H9 (cell line): ENCODE measurements at regions not wholly inside any gene's neighbourhood (a gene's known extent, or its start where the extent isn't known, plus 50 kb on each side); places are given as distances from the start of the nearest gene placed in this dataset.

Experiments
- DNase-seq: peaks from one replicate; pipeline ENCODE4 v3.0.0-alpha.2; 2017
- H2AFZ ChIP-seq: one replicate; pipeline ENCODE4 v1.6.1; 2013; ENCODE audit warnings: mild to moderate bottlenecking, low read length, control low read depth, moderate library complexity
- H2AK5ac ChIP-seq: 2 replicates; pipeline ENCODE4 v1.6.1; 2013; ENCODE audit warnings: low read length, control low read depth, mixed read lengths; ENCODE audit not compliant: insufficient read length
- H2BK120ac ChIP-seq: one replicate; pipeline ENCODE4 v1.6.1; 2013; ENCODE audit warnings: low read depth, mild to moderate bottlenecking, low read length, control low read depth, inconsistent platforms; ENCODE audit not compliant: poor library complexity, severe bottlenecking
- H2BK12ac ChIP-seq: 2 replicates; pipeline ENCODE4 v1.6.1; 2013; ENCODE audit warnings: low read length, control low read depth, mixed read lengths, low read depth; ENCODE audit not compliant: insufficient read length
- H2BK15ac ChIP-seq: 2 replicates; pipeline ENCODE4 v1.6.1; 2013; ENCODE audit warnings: low read depth, low read length, control low read depth
- H2BK20ac ChIP-seq: one replicate; pipeline ENCODE4 v1.6.1; 2013; ENCODE audit warnings: low read depth, mild to moderate bottlenecking, low read length, control low read depth, inconsistent platforms; ENCODE audit not compliant: poor library complexity, severe bottlenecking
- H2BK5ac ChIP-seq: 2 replicates; pipeline ENCODE4 v1.6.1; 2013; ENCODE audit warnings: low read length, control low read depth, mixed read lengths; ENCODE audit not compliant: insufficient read length
- H3K14ac ChIP-seq: 2 replicates; pipeline ENCODE4 v1.6.1; 2013; ENCODE audit warnings: low read length, control low read depth; ENCODE audit not compliant: insufficient read depth
- H3K18ac ChIP-seq: 2 replicates; pipeline ENCODE4 v1.6.1; 2013; ENCODE audit warnings: low read depth, mild to moderate bottlenecking, mixed read lengths, low read length, control low read depth; ENCODE audit not compliant: insufficient read length
- H3K23ac ChIP-seq: 2 replicates; pipeline ENCODE4 v1.6.1; 2013; ENCODE audit warnings: low read length, control low read depth, mixed read lengths, low read depth; ENCODE audit not compliant: insufficient read length
- H3K23me2 ChIP-seq: 2 replicates; pipeline ENCODE4 v1.6.1; 2013; ENCODE audit warnings: low read depth, mild to moderate bottlenecking, mixed read lengths, low read length, control low read depth; ENCODE audit not compliant: insufficient read length, poor library complexity, severe bottlenecking
- H3K27ac ChIP-seq: 2 replicates; pipeline ENCODE4 v1.5.1; 2013; ENCODE audit warnings: low read length, control low read depth, mixed read lengths, low read depth; ENCODE audit not compliant: insufficient read length
- H3K27me3 ChIP-seq: 2 replicates; pipeline ENCODE4 v1.6.1; 2013; ENCODE audit warnings: low read length, control low read depth, inconsistent platforms; ENCODE audit not compliant: insufficient read depth
- H3K4ac ChIP-seq: 2 replicates; pipeline ENCODE4 v1.6.1; 2013; ENCODE audit warnings: low read depth, mild to moderate bottlenecking, control low read depth, inconsistent platforms, low read length, moderate library complexity
- H3K4me1 ChIP-seq: 2 replicates; pipeline ENCODE4 v1.6.1; 2013; ENCODE audit warnings: low read length, control low read depth, inconsistent platforms; ENCODE audit not compliant: insufficient read depth
- H3K4me2 ChIP-seq: 2 replicates; pipeline ENCODE4 v1.6.1; 2013; ENCODE audit warnings: low read length, control low read depth, mixed read lengths; ENCODE audit not compliant: insufficient read length, insufficient read depth
- H3K56ac ChIP-seq: 2 replicates; pipeline ENCODE4 v1.6.1; 2013; ENCODE audit warnings: low read depth, mild to moderate bottlenecking, mixed read lengths, low read length, control low read depth; ENCODE audit not compliant: insufficient read length
- H3K79me1 ChIP-seq: 2 replicates; pipeline ENCODE4 v1.6.1; 2013; ENCODE audit warnings: low read depth, mild to moderate bottlenecking, moderate library complexity, low read length, control low read depth, inconsistent platforms; ENCODE audit not compliant: insufficient read depth, poor library complexity, severe bottlenecking
- H3K79me2 ChIP-seq: 2 replicates; pipeline ENCODE4 v1.6.1; 2013; ENCODE audit warnings: low read length, control low read depth, inconsistent platforms; ENCODE audit not compliant: insufficient read depth
- H3K9ac ChIP-seq: 2 replicates; pipeline ENCODE4 v1.6.1; 2013; ENCODE audit warnings: low read length, control low read depth, mixed read lengths; ENCODE audit not compliant: insufficient read length; ENCODE audit errors: extremely low read depth
- H3K9me3 ChIP-seq: one replicate; pipeline ENCODE4 v1.6.1; 2013; ENCODE audit warnings: low read depth, low read length, inconsistent platforms; ENCODE audit not compliant: control insufficient read depth
- H3T11ph ChIP-seq: one replicate; pipeline ENCODE4 v1.6.1; 2013; ENCODE audit warnings: mild to moderate bottlenecking, low read length, control low read depth, inconsistent platforms
- H4K20me1 ChIP-seq: one replicate; pipeline ENCODE4 v1.6.1; 2013; ENCODE audit not compliant: control insufficient read depth, insufficient read length, insufficient read depth
- H4K5ac ChIP-seq: 2 replicates; pipeline ENCODE4 v1.6.1; 2013; ENCODE audit warnings: low read depth, mild to moderate bottlenecking, mixed read lengths, low read length, control low read depth; ENCODE audit not compliant: insufficient read length
- H4K8ac ChIP-seq: replicated peaks from 2 replicates; pipeline ENCODE4 v1.6.1; 2013; ENCODE audit warnings: low read length, control low read depth, mixed read lengths, low read depth; ENCODE audit not compliant: insufficient read length
- H4K91ac ChIP-seq: 2 replicates; pipeline ENCODE4 v1.6.1; 2013; ENCODE audit warnings: low read depth, mild to moderate bottlenecking, moderate library complexity, mixed read lengths, low read length, control low read depth; ENCODE audit not compliant: insufficient read length
- H3K27ac Mint-ChIP-seq, 3 experiments: 2 replicates in 2 of 3; 3 replicates in 1 of 3; pipeline ENCODE4 v1.8.0; 2020 to 2021; ENCODE audit warnings: mixed read lengths in 3 of 3, mild to moderate bottlenecking in 1 of 3, moderate library complexity in 1 of 3
- H3K27me3 Mint-ChIP-seq: 2 replicates; pipeline ENCODE4 v1.8.0; 2021; ENCODE audit warnings: low read depth, mild to moderate bottlenecking, moderate library complexity, mixed read lengths
- H3K36me3 Mint-ChIP-seq, 3 experiments: 2 replicates in 2 of 3; 3 replicates in 1 of 3; pipeline ENCODE4 v1.8.0; 2020 to 2021; ENCODE audit warnings: low read depth in 3 of 3, mixed read lengths in 3 of 3; ENCODE audit not compliant: insufficient read depth in 1 of 3
- H3K4me1 Mint-ChIP-seq, 2 experiments: 2 replicates each; pipeline ENCODE4 v1.8.0; 2020; ENCODE audit warnings: mixed read lengths in 2 of 2
- H3K4me3 Mint-ChIP-seq, 2 experiments: 2 replicates in 1 of 2; 3 replicates in 1 of 2; pipeline ENCODE4 v1.8.0; 2020 to 2021; ENCODE audit warnings: mild to moderate bottlenecking in 2 of 2, mixed read lengths in 2 of 2, moderate library complexity in 1 of 2
- H3K9me3 Mint-ChIP-seq, 2 experiments: 2 replicates in 1 of 2; 3 replicates in 1 of 2; pipeline ENCODE4 v1.8.0; 2020; ENCODE audit warnings: mild to moderate bottlenecking in 2 of 2, mixed read lengths in 2 of 2, moderate library complexity in 1 of 2
- WGBS: extraction: QIAGEN DNeasy Blood & Tissue Kit; methylation state at CpG from one replicate; pipeline ENCODE4 v1.1.7; 2013; ENCODE audit warnings: missing lambda C conversion rate, low lambda C conversion rate, mixed read lengths; ENCODE audit not compliant: insufficient read length; ENCODE audit errors: extremely low coverage; 5-methylcytosine and 5-hydroxymethylcytosine counted together
- TF ChIP-seq, protein P1 (sequence below): fragments of 200-600 bp; sonication (generic); conservative IDR thresholded peaks from 3 replicates; pipeline ENCODE4 v1.8.0; 2021; ENCODE audit warnings: antibody characterized with exemption, mild to moderate bottlenecking

DNA sequence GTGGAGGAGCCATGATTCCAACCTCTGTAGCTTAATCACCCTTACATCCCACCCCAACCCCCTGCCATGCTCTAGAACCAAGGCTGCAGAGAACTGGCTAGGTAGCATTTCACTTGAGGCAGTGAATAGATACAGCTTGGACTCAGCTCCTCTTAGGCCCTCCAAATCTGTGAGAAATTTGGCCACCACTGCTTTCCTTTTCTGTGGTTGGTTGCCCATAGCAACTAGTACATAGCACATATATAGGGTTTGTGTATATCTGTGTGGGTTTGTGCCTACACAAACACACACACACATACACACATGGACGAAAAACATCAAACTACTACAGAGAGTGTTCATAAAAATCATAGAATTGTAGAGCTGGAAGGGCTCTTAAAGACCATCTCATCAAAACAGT lies 52.0 kb upstream of the CCDC160 start:
- Histone ChIP-seq H2BK120ac (no peak overlapping the region), H2BK12ac (no peak overlapping the region), H3K56ac (no peak overlapping the region), H3K14ac (no peak overlapping the region), H4K91ac (no peak overlapping the region), H3K79me1 (no peaks in the 10 kb centered on the region), H2AK5ac (no peak overlapping the region), H2BK5ac (no peak overlapping the region), H3K23ac (no peak overlapping the region), H3K4me2 (no peak overlapping the region), H2AFZ (no peak overlapping the region), H3K9me3 (no peaks in the 10 kb centered on the region), H4K20me1 (no peaks in the 10 kb centered on the region), H3K27me3 (no peaks in the 10 kb centered on the region), H4K8ac (no peak overlapping the region), H3K23me2 (no peaks in the 10 kb centered on the region), H2BK15ac (no peak overlapping the region), H3T11ph (no peak overlapping the region), H3K9ac (no peak overlapping the region), H4K5ac (no peak overlapping the region), H3K4ac (no peak overlapping the region), H3K18ac (no peak overlapping the region), H3K4me1 (peaks cover 7% of the 10 kb centered on the region; the same call in 1 of the 2 replicates), H3K79me2 (no peaks in the 10 kb centered on the region), H2BK20ac (no peak overlapping the region), H3K27ac (no peak overlapping the region)
- WGBS = no CpG with 5 or more reads among the region's 1 CpG
- DNase-seq = no peak
- H3K27me3 Mint-ChIP-seq = peaks cover 6% of the 10 kb centered on the region
- TF ChIP-seq, protein P1, sequence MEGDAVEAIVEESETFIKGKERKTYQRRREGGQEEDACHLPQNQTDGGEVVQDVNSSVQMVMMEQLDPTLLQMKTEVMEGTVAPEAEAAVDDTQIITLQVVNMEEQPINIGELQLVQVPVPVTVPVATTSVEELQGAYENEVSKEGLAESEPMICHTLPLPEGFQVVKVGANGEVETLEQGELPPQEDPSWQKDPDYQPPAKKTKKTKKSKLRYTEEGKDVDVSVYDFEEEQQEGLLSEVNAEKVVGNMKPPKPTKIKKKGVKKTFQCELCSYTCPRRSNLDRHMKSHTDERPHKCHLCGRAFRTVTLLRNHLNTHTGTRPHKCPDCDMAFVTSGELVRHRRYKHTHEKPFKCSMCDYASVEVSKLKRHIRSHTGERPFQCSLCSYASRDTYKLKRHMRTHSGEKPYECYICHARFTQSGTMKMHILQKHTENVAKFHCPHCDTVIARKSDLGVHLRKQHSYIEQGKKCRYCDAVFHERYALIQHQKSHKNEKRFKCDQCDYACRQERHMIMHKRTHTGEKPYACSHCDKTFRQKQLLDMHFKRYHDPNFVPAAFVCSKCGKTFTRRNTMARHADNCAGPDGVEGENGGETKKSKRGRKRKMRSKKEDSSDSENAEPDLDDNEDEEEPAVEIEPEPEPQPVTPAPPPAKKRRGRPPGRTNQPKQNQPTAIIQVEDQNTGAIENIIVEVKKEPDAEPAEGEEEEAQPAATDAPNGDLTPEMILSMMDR = no peak
- H3K27ac Mint-ChIP-seq = no peak overlapping the region; a peak in 1 of 7 replicates
- H3K36me3 Mint-ChIP-seq = peaks cover 0 to 2% (median 0%) of the 10 kb centered on the region in 3 experiments; a peak in 1 of 7 replicates
- H3K9me3 Mint-ChIP-seq = peaks cover 0 to 30% of the 10 kb centered on the region in 2 experiments; a peak in 2 of 5 replicates
- H3K4me1 Mint-ChIP-seq = peaks cover 34 to 48% of the 10 kb centered on the region in 2 experiments
- no peak overlapping the region for H3K4me3 Mint-ChIP-seq
